ENCODE measurements at regions not wholly inside any gene's neighbourhood (a gene's known extent, or its start where the extent isn't known, plus 50 kb on each side); places are given as distances from the start of the nearest gene placed in this dataset.
"Not testable (repeated sequence)": the region's sequence is repeated elsewhere in the genome, so short reads cannot be mapped to it uniquely, and the experiment has no call there.

- no peak for DNase-seq (ENCODE audit: low spot score in 2 of 2)
- Mint-ChIP-seq H3K4me1 (peaks cover 2% of the 10 kb centered on the region), H3K36me3 (peaks cover 3% of the 10 kb centered on the region), H3K27me3 (peaks cover 14% of the 10 kb centered on the region), H3K9me3 (peaks cover 8% of the 10 kb centered on the region), H3K4me3 (no peak overlapping the region), H3K27ac (no peak overlapping the region)
- ATAC-seq (ENCODE audit: low read depth), result no peak
These were observed 144.4 kb upstream of the EXOC2 start for GRCh38 chr6:837380-837779.

- ATAC-seq (ENCODE audit: low read depth) (no peak), DNase-seq (ENCODE audit: low spot score in 2 of 2) (no peak)
- peaks cover 3% of the 10 kb centered on the region for H3K36me3 Mint-ChIP-seq
- H3K27ac Mint-ChIP-seq, result no peak overlapping the region
- no peak overlapping the region for H3K4me3 Mint-ChIP-seq
- H3K9me3 Mint-ChIP-seq, result peaks cover 8% of the 10 kb centered on the region
- H3K27me3 Mint-ChIP-seq, result peaks cover 10% of the 10 kb centered on the region
- peaks cover 2% of the 10 kb centered on the region for H3K4me1 Mint-ChIP-seq
These were observed 143.4 kb upstream of the EXOC2 start for GRCh38 chr6:836276-836853.

GRCh38 chr6:835476-836160 lies 142.7 kb upstream of the EXOC2 start:
- no peak overlapping the region for H3K4me3 Mint-ChIP-seq
- ATAC-seq (ENCODE audit: low read depth), result no peak
- peaks cover 10% of the 10 kb centered on the region for H3K27me3 Mint-ChIP-seq

GRCh38 chr6:834866-835265 lies 141.9 kb upstream of the EXOC2 start:
- H3K9me3 Mint-ChIP-seq, result peaks cover 5% of the 10 kb centered on the region
- peaks cover 2% of the 10 kb centered on the region for H3K4me1 Mint-ChIP-seq
- ATAC-seq (ENCODE audit: low read depth) (no peak), DNase-seq (ENCODE audit: low spot score in 2 of 2) (no peak)
- peaks cover 3% of the 10 kb centered on the region for H3K36me3 Mint-ChIP-seq
- H3K4me3 Mint-ChIP-seq, result no peak overlapping the region
- peaks cover 8% of the 10 kb centered on the region for H3K27me3 Mint-ChIP-seq
- H3K27ac Mint-ChIP-seq, result no peak overlapping the region

More at GRCh38 chr6:835476-836160, 142.7 kb upstream of the EXOC2 start:
- Mint-ChIP-seq H3K9me3 (peaks cover 8% of the 10 kb centered on the region), H3K4me1 (peaks cover 2% of the 10 kb centered on the region), H3K27ac (no peak overlapping the region), H3K36me3 (peaks cover 3% of the 10 kb centered on the region)
- no peak for DNase-seq (ENCODE audit: low spot score in 2 of 2)

- Mint-ChIP-seq H3K36me3 (peaks cover 3% of the 10 kb centered on the region), H3K4me3 (no peak overlapping the region), H3K27me3 (peaks cover 7% of the 10 kb centered on the region), H3K9me3 (peaks cover 3% of the 10 kb centered on the region), H3K4me1 (peaks cover 2% of the 10 kb centered on the region), H3K27ac (peak overlapping the region; percentile 82)
- DNase-seq (ENCODE audit: low spot score in 2 of 2) (no peak), ATAC-seq (ENCODE audit: low read depth) (no peak)
These were observed 141.3 kb upstream of the EXOC2 start for GRCh38 chr6:834190-834589.

- H3K9me3 Mint-ChIP-seq; H3K4me1 Mint-ChIP-seq; H3K4me3 Mint-ChIP-seq; H3K27ac Mint-ChIP-seq; H3K36me3 Mint-ChIP-seq; DNase-seq (ENCODE audit: low spot score in 2 of 2); ATAC-seq (ENCODE audit: low read depth); H3K27me3 Mint-ChIP-seq: not testable (repeated sequence)
These were observed 139.9 kb upstream of the EXOC2 start for GRCh38 chr6:832804-833203.

GRCh38 chr6:830667-831327 lies 137.9 kb upstream of the EXOC2 start:
- no peak for ATAC-seq (ENCODE audit: low read depth)
- peaks cover 3% of the 10 kb centered on the region for H3K36me3 Mint-ChIP-seq

GRCh38 chr6:829656-830055 lies 136.7 kb upstream of the EXOC2 start:
- H3K4me3 Mint-ChIP-seq, result no peak overlapping the region
- peaks cover 7% of the 10 kb centered on the region for H3K27me3 Mint-ChIP-seq
- H3K4me1 Mint-ChIP-seq, result peaks cover 2% of the 10 kb centered on the region
- peaks cover 3% of the 10 kb centered on the region for H3K36me3 Mint-ChIP-seq
- ATAC-seq (ENCODE audit: low read depth) (no peak), DNase-seq (ENCODE audit: low spot score in 2 of 2) (no peak)
- no peak overlapping the region for H3K27ac Mint-ChIP-seq
- peaks cover 8% of the 10 kb centered on the region for H3K9me3 Mint-ChIP-seq

More at GRCh38 chr6:830667-831327, 137.9 kb upstream of the EXOC2 start:
- DNase-seq (ENCODE audit: low spot score in 2 of 2), result no peak
- Mint-ChIP-seq H3K4me1 (peaks cover 2% of the 10 kb centered on the region), H3K4me3 (no peak overlapping the region), H3K9me3 (peaks cover 8% of the 10 kb centered on the region), H3K27ac (no peak overlapping the region), H3K27me3 (peaks cover 5% of the 10 kb centered on the region)

GRCh38 chr6:827431-827830 lies 134.5 kb upstream of the EXOC2 start:
- Mint-ChIP-seq H3K4me3 (no peak overlapping the region), H3K36me3 (no peaks in the 10 kb centered on the region), H3K27me3 (peaks cover 8% of the 10 kb centered on the region), H3K9me3 (peaks cover 5% of the 10 kb centered on the region), H3K27ac (no peak overlapping the region), H3K4me1 (no peaks in the 10 kb centered on the region)
- DNase-seq (ENCODE audit: low spot score in 2 of 2) (no peak), ATAC-seq (ENCODE audit: low read depth) (no peak)

GRCh38 chr6:819122-819521 lies 126.2 kb upstream of the EXOC2 start:
- Mint-ChIP-seq H3K4me3 (no peak overlapping the region), H3K27ac (no peak overlapping the region), H3K36me3 (no peaks in the 10 kb centered on the region), H3K4me1 (peaks cover 9% of the 10 kb centered on the region), H3K27me3 (peaks cover 13% of the 10 kb centered on the region), H3K9me3 (no peaks in the 10 kb centered on the region)
- DNase-seq (ENCODE audit: low spot score in 2 of 2), result no peak
- no peak for ATAC-seq (ENCODE audit: low read depth)

- DNase-seq (ENCODE audit: low spot score in 2 of 2), result no peak
- Mint-ChIP-seq H3K4me1 (peaks cover 12% of the 10 kb centered on the region), H3K27ac (no peak overlapping the region), H3K36me3 (no peaks in the 10 kb centered on the region), H3K27me3 (peaks cover 13% of the 10 kb centered on the region), H3K4me3 (no peak overlapping the region), H3K9me3 (no peaks in the 10 kb centered on the region)
- ATAC-seq (ENCODE audit: low read depth), result no peak
These were observed 125.3 kb upstream of the EXOC2 start for GRCh38 chr6:818196-818595.

- no peaks in the 10 kb centered on the region for H3K9me3 Mint-ChIP-seq
- no peak for DNase-seq (ENCODE audit: low spot score in 2 of 2)
These were observed 123.7 kb upstream of the EXOC2 start for GRCh38 chr6:816510-817084.

GRCh38 chr6:815348-815738 lies 122.4 kb upstream of the EXOC2 start:
- DNase-seq (ENCODE audit: low spot score in 2 of 2), result no peak
- Mint-ChIP-seq H3K4me3 (no peak overlapping the region), H3K4me1 (peaks cover 13% of the 10 kb centered on the region), H3K27me3 (peaks cover 8% of the 10 kb centered on the region), H3K9me3 (no peaks in the 10 kb centered on the region), H3K27ac (no peak overlapping the region), H3K36me3 (no peaks in the 10 kb centered on the region)
- ATAC-seq (ENCODE audit: low read depth), result no peak

More at GRCh38 chr6:816510-817084, 123.7 kb upstream of the EXOC2 start:
- peaks cover 13% of the 10 kb centered on the region for H3K4me1 Mint-ChIP-seq
- H3K4me3 Mint-ChIP-seq, result no peak overlapping the region
- H3K36me3 Mint-ChIP-seq, result no peaks in the 10 kb centered on the region
- H3K27me3 Mint-ChIP-seq, result peaks cover 9% of the 10 kb centered on the region
- H3K27ac Mint-ChIP-seq, result no peak overlapping the region
- ATAC-seq (ENCODE audit: low read depth), result no peak

Measured in memory B cell (primary cell).